GM06990 (cell line): ENCODE measurements at regions not wholly inside any gene's neighbourhood (a gene's known extent, or its start where the extent isn't known, plus 50 kb on each side); places are given as distances from the start of the nearest gene placed in this dataset.

Experiments
- DNase-seq: peaks from one replicate; pipeline ENCODE4 v3.0.0-alpha.2; 2011; ENCODE audit not compliant: insufficient read length; ENCODE audit errors: extremely low read depth
- H3K27me3 ChIP-seq: replicated peaks from 2 replicates; pipeline ENCODE4 v1.6.0; 2011; ENCODE audit warnings: low read length; ENCODE audit not compliant: control insufficient read depth, insufficient read depth
- H3K36me3 ChIP-seq: 2 replicates; pipeline ENCODE4 v1.5.1; 2011; ENCODE audit warnings: low read length; ENCODE audit not compliant: control insufficient read depth, insufficient read depth
- H3K4me3 ChIP-seq: replicated peaks from 2 replicates; pipeline ENCODE4 v1.5.1; 2011; ENCODE audit warnings: low read depth, mild to moderate bottlenecking, control low read depth, low read length
- TF ChIP-seq, protein P1 (sequence below): IDR thresholded peaks from 2 replicates; pipeline ENCODE4 v1.5.1; 2011; ENCODE audit warnings: low read length, control low read depth, mild to moderate bottlenecking, inconsistent platforms; ENCODE audit not compliant: insufficient read depth, poor library complexity, severe bottlenecking

DNA sequence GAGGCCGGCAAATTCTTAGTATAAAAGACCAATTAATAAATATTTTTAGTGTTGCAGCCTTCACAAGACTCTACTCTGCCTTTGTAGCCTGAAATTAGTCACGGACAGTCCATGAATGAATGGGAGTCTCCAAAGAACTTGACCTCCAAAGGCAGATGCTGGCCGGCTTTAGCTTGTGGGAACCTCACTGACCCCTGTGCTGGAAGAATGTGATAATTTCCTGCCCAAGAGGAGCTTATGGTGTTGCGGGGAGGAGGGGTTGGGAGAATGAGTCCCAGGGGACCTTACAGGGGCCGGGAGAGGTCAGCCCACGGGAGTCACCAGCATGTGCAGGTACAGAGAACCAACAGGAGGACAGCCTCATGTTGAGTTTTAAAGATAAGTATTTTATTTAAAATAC is 143.1 kb downstream of the IRX2 start:
- Histone ChIP-seq H3K4me3 (no peak overlapping the region), H3K36me3 (no peaks in the 10 kb centered on the region), H3K27me3 (no peaks in the 10 kb centered on the region)
- DNase-seq, result no peak
- TF ChIP-seq, protein P1, sequence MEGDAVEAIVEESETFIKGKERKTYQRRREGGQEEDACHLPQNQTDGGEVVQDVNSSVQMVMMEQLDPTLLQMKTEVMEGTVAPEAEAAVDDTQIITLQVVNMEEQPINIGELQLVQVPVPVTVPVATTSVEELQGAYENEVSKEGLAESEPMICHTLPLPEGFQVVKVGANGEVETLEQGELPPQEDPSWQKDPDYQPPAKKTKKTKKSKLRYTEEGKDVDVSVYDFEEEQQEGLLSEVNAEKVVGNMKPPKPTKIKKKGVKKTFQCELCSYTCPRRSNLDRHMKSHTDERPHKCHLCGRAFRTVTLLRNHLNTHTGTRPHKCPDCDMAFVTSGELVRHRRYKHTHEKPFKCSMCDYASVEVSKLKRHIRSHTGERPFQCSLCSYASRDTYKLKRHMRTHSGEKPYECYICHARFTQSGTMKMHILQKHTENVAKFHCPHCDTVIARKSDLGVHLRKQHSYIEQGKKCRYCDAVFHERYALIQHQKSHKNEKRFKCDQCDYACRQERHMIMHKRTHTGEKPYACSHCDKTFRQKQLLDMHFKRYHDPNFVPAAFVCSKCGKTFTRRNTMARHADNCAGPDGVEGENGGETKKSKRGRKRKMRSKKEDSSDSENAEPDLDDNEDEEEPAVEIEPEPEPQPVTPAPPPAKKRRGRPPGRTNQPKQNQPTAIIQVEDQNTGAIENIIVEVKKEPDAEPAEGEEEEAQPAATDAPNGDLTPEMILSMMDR, result no peak

DNA sequence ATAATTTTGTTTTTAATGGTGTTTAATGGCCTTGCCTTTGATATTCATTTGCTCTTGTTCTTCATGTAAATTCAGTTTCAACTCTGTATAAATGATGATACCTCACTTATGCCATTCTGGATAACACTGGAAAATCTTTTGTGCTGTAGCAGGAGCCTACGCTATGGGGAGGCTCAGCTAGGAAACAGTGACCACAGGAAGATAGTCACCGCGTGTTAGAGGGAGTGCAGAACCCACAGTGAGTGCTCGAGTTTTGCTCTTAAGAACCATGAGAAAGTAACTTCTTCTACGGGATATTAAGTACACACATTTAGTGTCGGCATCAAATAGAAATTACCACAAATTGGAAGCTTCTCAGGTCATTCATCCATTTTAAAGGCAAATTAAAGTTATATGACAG is 143.9 kb downstream of the IRX2 start:
- Histone ChIP-seq H3K4me3 (no peak overlapping the region), H3K36me3 (no peaks in the 10 kb centered on the region), H3K27me3 (no peaks in the 10 kb centered on the region)
- no peak for DNase-seq
- TF ChIP-seq, protein P1, result no peak

DNA sequence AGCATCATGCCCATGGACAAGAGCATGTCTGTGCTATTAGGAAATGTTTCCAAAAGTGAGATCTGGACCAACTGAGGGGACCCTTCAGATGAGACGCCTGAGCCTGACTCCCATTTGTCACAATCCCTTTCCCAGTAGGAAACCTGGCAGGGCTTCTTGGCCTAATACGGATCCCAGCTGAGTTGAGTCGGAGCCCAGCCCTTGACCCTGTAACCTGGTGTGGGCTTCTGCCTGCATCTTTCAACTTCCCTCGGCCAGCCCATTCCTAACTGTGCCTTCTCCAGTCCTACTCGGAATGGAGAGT is 148.3 kb downstream of the IRX2 start:
- H3K36me3 ChIP-seq, result no peaks in the 10 kb centered on the region
- H3K27me3 ChIP-seq, result no peaks in the 10 kb centered on the region
- no peak overlapping the region for H3K4me3 ChIP-seq
- no peak for DNase-seq
- TF ChIP-seq, protein P1, result no peak

DNA sequence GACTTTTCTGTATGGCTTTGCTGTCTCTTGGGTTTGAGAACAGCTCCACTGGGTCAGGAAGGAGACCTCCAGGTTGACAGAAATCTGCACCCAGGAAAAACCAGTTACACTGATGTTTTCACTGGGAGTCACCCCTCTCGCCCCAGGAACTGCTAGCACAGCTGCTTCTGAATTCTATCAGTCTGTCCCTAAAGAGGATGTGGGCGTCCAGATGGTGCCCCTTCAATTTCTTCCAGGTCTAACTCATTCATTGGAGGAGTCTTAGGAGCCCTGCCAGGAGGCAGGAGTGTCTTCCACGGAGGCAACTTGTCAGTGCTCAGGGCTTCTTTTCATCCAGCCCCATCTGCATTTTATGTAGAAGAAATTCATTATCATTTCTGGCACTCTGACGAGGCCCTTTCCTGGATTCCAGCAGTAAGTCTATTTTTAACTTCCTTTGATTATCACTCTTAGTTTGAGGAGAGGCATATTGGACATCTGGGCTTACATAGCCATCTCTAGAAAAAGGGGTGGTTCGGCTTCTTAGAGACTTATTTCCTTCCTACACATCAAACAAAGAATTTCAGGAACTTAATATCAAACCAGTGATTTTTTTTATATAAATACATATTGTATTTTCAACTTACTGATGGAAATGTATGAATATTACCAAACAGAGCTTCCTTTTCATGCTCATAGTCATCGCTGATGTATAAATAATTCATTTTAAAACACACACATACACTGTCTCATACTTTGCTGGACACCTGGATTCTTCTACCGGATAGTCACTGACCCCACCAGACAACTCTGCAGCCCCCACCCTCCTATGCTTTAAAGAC is 148.8 kb downstream of the IRX2 start:
- no peak for DNase-seq
- TF ChIP-seq, protein P1, result no peak
- Histone ChIP-seq H3K27me3 (no peaks in the 10 kb centered on the region), H3K4me3 (no peak overlapping the region), H3K36me3 (no peaks in the 10 kb centered on the region)

DNA sequence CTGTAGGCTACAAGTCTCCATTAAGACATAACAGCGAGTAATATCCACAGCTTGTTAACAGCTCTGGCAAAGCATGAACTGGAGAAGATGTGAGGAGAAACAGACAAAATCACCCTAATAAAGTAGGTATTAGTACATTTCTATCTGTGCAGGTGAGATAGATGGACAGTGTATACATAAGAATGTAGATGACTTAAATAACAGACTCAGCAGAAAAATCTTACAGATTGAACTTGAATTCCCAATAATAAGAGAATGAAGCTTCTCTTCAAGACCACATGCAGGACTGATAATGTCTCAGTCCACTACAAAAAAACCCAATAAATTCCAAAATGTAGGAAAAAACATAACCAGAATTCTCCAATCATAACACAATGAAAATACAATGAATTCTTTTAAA is 153.0 kb downstream of the IRX2 start:
- TF ChIP-seq, protein P1, result no peak
- Histone ChIP-seq H3K36me3 (no peaks in the 10 kb centered on the region), H3K27me3 (no peaks in the 10 kb centered on the region), H3K4me3 (no peak overlapping the region)
- DNase-seq, result no peak

DNA sequence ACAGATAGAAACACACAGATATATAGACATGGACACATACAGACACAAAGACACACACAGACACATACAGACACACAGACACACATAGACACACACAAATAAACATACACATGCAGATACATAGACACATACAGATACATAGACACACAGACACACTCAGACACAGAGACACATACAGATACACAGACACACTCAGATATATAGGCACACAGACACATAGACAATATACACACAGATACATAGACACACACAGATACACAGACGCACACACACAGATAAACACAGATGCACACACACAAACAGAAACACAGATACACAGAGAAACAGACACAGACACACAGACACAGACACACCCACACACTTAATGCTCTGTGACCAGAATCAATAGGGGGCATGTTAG is 156.8 kb downstream of the IRX2 start:
- DNase-seq, result no peak
- no peaks in the 10 kb centered on the region for H3K27me3 ChIP-seq
- TF ChIP-seq, protein P1, result no peak
- H3K4me3 ChIP-seq, result no peak overlapping the region
- no peaks in the 10 kb centered on the region for H3K36me3 ChIP-seq
